H54 (cell line): ENCODE measurements at regions not wholly inside any gene's neighbourhood (a gene's known extent, or its start where the extent isn't known, plus 50 kb on each side); places are given as distances from the start of the nearest gene placed in this dataset.

Experiments
- DNase-seq: peaks from one replicate; pipeline ENCODE4 v3.0.0; 2011; ENCODE audit warnings: low spot score, mixed read lengths; ENCODE audit not compliant: insufficient read length
- FAIRE-seq: peaks from 3 replicates; lab custom pipeline; 2011; peaks lifted over from hg19 to GRCh38; lab: Jason Lieb, UNC
- POLR2A ChIP-seq: IDR thresholded peaks from 2 replicates; pipeline ENCODE4 v1.6.1; 2011; ENCODE audit warnings: low read depth, mild to moderate bottlenecking, low read length

DNA sequence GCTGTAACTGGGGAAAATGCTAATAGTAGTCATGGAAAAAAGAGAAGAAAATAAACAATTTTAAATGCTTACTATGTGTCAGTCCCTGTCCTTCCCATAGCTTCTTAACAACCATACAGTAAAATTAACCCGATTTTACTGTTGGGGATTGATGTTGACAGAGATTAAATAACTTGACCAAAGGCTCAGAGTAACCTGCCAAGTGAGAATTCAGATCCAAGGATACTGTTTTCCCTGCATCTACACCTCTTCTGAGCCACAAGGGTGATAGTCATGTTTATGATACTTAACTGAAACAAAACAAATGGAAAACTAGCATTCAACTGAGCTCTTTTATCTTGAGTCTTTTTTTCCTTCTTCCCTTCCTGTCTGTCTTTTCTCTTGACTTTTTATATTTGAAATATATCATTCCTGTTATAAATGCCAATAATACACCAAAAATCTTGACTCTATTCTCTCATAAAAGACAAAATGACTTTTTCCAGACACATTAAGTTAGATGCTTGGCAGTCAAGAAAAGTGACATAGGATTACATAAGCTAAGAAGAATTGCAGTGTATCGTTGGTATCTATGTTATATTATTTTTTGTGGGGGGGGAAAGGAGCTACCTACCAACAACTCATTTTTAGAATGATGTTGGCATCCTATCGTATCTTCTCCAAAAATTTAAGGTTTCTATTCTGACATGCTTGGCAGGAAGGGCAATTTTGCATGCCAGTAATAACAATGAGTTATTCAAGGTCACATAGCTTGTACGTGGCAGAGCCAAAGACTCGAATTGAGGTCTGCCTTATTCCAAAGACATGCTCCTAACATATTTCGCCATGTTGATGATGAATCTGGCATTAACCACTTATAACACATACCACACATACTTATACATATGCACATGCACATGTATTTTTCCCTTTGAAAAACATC is 306.6 kb upstream of the KCNH8 start:
- DNase-seq: no peak
- no peak for FAIRE-seq
- TF ChIP-seq POLR2A: no peak

DNA sequence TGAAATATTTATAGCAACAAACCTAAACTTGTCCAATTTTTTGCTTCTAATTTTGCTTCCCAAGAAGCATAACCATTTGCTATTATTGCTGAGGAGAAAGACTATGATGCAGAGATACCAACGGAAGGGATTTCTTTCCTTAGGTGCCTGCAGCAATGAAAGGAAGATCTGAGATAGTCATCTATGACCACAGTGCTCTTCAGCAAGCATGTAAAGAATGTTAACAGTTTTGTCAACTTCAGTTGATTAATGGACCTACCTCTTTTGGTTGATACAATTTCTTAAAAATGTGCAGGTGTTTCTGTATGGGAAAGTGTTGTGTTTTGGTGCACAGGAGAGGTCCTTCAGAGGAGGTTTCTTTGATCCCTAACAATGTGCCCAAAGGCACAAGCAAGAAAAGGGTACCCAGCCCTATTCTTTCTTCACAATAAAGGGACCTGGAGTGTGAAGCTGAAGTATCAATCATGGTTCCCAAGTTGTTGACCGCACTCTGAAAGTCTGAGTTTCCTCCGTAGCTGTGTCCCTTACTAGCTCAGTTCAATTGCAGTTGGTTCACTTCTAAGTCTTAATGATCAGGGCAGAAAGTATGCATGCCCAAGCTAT is 307.7 kb upstream of the KCNH8 start:
- FAIRE-seq (no peak), DNase-seq (no peak)
- TF ChIP-seq POLR2A: no peak

DNA sequence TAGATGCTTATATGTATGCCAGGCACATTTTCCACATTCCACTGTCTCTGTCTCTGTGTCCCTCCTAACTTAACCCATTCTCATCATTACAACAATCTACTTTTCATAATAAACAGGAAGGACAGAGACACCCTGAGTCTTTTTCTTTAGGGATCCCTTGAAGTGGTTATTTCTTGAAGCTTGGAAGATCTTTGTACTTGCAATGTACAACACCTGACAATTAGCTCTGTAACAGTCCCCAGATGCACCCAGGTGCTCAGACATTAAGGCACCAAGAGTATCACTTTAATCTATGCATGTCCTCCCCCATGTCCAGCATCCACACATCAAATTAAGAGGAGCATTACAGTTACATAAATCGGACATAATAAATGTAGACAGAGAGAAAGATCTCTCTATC is 309.6 kb upstream of the KCNH8 start:
- FAIRE-seq: no peak
- no peak for DNase-seq
- no peak for TF ChIP-seq POLR2A

DNA sequence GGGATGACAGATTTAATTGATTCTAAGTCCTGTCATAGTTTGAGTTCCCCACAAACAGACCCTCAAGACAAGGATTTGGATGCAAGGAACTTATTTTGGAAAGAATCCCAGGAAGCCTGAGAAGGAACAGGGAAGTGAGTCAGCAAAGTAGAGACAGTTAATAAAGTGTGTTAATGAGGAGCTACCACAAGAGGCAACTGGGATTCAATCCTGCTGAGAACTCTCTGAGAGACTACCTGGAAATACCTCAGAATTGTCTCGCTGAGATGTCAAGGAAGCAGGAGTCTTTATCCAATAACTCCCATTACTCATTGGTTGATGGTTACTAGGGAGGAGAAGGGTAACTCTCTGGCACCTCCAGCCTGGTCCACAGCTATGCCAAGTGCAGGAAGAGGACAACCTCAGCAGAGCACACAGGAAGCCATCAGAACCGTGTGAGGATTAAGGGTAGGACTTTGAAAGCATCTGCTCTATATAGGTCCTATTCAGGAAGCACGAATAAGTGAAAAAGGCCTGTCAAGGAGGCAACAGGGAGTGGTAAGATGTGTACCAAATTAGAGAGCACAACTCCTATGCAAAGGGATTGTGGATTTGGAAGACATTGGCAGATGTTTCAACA is 311.1 kb upstream of the KCNH8 start:
- no peak for TF ChIP-seq POLR2A
- FAIRE-seq (no peak), DNase-seq (no peak)

GRCh38 chr3:18835021-18835420 is 313.3 kb upstream of the KCNH8 start:
- TF ChIP-seq POLR2A: no peak
- FAIRE-seq: no peak
- no peak for DNase-seq

DNA sequence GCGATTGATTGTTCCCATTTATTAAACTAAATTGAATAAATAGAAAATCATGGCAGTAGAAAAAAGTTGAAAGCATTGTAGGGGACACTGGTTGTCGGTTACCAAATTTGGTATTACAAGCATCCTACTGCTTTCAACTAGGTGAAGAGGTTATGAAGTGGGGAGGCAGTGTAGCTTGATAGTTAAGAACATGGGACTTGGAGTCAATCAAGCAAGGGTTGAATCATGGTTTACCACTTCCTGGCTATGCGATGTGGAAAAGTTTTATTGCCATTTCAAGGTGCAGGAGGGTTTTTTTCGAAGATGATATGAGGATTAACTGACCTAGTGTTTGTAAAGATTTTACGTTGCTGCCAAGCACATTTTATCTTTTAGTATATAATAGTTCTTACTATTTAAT is 318.2 kb upstream of the KCNH8 start:
- DNase-seq (no peak), FAIRE-seq (no peak)
- TF ChIP-seq POLR2A: no peak

- DNase-seq (no peak), FAIRE-seq (no peak)
- no peak for TF ChIP-seq POLR2A
Measured at GRCh38 chr3:18828637-18829036, 319.7 kb upstream of the KCNH8 start.

GRCh38 chr3:18827664-18828063 is 320.6 kb upstream of the KCNH8 start:
- FAIRE-seq (no peak), DNase-seq (no peak)
- no peak for TF ChIP-seq POLR2A

GRCh38 chr3:18825665-18826064 is 322.6 kb upstream of the KCNH8 start:
- DNase-seq: no peak
- TF ChIP-seq POLR2A: no peak
- no peak for FAIRE-seq

GRCh38 chr3:18813300-18813699 is 335.0 kb upstream of the KCNH8 start:
- no peak for TF ChIP-seq POLR2A

DNA sequence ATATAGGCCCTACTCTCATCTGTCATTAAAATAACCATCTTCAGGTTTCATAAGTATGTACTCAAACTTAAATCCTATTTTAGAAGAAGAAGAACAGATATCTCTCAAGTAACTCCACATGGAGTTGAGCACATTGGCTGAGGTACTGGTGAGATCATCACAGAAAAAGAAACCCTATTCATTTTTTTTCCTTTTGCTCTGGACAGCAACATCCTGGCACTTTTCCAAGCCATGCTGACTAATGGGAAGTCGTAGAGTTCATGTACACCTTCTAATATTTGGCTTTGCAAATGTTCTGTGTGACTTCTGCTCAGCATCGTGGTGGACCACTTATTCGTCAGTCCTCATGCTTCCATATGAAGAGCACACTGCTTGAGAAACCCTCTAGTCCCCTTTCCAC is 336.0 kb upstream of the KCNH8 start:
- no peak for TF ChIP-seq POLR2A
- DNase-seq (no peak), FAIRE-seq (no peak)

More at GRCh38 chr3:18813300-18813699, 335.0 kb upstream of the KCNH8 start:
- DNase-seq: no peak
- FAIRE-seq: no peak

- DNase-seq (no peak), FAIRE-seq (no peak)
- TF ChIP-seq POLR2A: no peak
Measured at GRCh38 chr3:18810306-18810661, 338.0 kb upstream of the KCNH8 start.

GRCh38 chr3:18809640-18810305 is 338.5 kb upstream of the KCNH8 start:
- no peak for DNase-seq
- FAIRE-seq: no peak
- no peak for TF ChIP-seq POLR2A

DNA sequence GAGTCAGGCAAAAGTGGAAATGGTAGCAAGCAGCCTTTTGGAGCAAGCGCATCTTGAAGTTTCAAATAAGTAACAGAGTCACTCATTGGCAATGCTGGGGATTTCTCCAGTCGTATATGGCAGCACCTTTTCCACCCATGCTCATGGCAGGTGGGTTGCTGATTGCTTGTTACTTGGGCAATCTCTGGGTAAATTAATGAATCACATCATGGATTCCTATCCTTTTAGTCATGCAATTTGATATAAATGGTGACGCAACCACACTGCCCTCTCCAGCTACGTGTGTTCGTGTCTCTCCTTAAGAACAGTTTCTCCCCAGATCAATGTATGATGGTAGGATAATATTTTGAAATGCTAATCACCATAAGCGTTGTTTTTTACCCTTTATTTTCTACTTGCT is 339.9 kb upstream of the KCNH8 start:
- no peak for TF ChIP-seq POLR2A
- DNase-seq (no peak), FAIRE-seq (no peak)
